SJCRH30 (cell line): ENCODE measurements at regions not wholly inside any gene's neighbourhood (a gene's known extent, or its start where the extent isn't known, plus 50 kb on each side); places are given as distances from the start of the nearest gene placed in this dataset.

Experiments
- DNase-seq, 2 experiments: peaks; one replicate each; pipeline ENCODE4 v3.0.0-alpha.2; 2015 to 2020
- H3K27ac ChIP-seq: fragments of 250-450 bp; sonication (Bioruptor Pico); 2 replicates; pipeline ENCODE4 v1.5.1; 2020; ENCODE audit warnings: mild to moderate bottlenecking, moderate library complexity
- H3K27me3 ChIP-seq: fragments of 250-450 bp; sonication (Bioruptor Pico); 2 replicates; pipeline ENCODE4 v1.5.1; 2020; ENCODE audit warnings: mild to moderate bottlenecking, moderate library complexity
- H3K36me3 ChIP-seq: fragments of 250-450 bp; sonication (Bioruptor Pico); 2 replicates; pipeline ENCODE4 v1.5.1; 2020; ENCODE audit warnings: mild to moderate bottlenecking, moderate library complexity
- H3K4me1 ChIP-seq: fragments of 250-450 bp; sonication (Bioruptor Pico); 2 replicates; pipeline ENCODE4 v1.5.1; 2020; ENCODE audit warnings: mild to moderate bottlenecking, moderate library complexity
- H3K4me3 ChIP-seq: fragments of 250-450 bp; sonication (Bioruptor Pico); 2 replicates; pipeline ENCODE4 v1.5.1; 2020; ENCODE audit warnings: mild to moderate bottlenecking, moderate library complexity
- H3K9me3 ChIP-seq: fragments of 250-450 bp; sonication (Bioruptor Pico); replicated peaks from 2 replicates; pipeline ENCODE4 v1.5.1; 2020; ENCODE audit warnings: mild to moderate bottlenecking, moderate library complexity

DNA sequence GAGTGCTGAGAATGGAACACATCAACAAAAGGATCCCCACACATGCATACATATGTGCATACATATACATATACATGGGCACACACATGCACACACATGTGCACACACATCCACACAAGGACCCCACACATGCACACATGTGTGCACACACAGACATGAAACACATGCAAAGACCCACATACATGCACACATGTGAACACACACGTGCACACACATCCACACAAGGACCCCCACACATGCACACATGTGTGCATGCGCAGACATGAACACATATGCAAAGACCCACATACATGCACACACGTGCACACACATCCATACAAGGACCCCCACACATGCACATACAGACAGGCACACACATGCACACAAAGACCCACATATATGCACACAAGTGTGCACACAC, 104.4 kb upstream of the ADARB2 start:
- Histone ChIP-seq H3K4me1 (no peaks in the 10 kb centered on the region), H3K36me3 (no peaks in the 10 kb centered on the region), H3K27me3 (no peaks in the 10 kb centered on the region), H3K9me3 (no peaks in the 10 kb centered on the region), H3K4me3 (no peak overlapping the region), H3K27ac (no peak overlapping the region)
- DNase-seq: no peak

DNA sequence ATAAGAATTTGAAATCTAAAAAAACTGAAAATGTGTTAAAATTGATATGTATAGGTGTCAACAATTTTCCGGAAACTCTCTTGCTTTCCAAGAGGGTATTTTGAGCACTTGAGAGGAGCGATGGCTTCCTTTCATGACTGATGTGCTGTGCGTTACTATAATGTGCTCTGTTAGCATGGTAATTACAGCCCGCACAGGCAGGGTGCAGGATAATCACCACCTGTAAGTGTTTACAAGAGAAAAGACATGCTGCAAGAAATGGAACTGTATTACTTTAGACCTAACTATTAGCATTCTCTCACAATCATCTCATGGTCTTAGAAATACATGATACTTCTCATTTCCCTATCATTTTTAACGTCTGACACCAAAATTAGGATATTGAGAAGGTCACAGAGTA, 92.4 kb upstream of the ADARB2 start:
- no peak for DNase-seq
- no peaks in the 10 kb centered on the region for H3K36me3 ChIP-seq
- H3K9me3 ChIP-seq: no peaks in the 10 kb centered on the region
- no peaks in the 10 kb centered on the region for H3K27me3 ChIP-seq
- no peaks in the 10 kb centered on the region for H3K4me1 ChIP-seq
- H3K4me3 ChIP-seq: no peak overlapping the region
- H3K27ac ChIP-seq: no peak overlapping the region

DNA sequence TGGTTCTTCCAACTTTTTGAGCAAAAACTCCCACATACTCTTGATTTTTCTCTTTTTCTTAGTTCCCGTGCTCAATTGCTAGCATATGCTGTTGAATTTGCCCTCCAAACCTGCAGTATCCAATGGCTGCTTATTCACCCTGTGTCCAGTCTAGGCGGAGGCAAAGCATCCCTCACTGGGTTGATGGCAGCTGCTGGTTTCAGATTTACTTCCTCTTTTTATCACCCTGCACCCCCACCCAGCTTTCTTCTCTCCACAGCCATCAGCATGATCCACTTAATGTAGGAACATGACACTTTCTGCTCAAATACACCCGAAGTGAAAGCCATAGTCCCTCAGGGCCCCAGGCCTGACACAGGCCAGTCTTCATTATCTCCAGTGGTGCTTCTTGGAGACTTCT, 87.6 kb upstream of the ADARB2 start:
- H3K4me3 ChIP-seq: no peak overlapping the region
- no peaks in the 10 kb centered on the region for H3K4me1 ChIP-seq
- H3K9me3 ChIP-seq: no peaks in the 10 kb centered on the region
- H3K27ac ChIP-seq: no peak overlapping the region
- H3K27me3 ChIP-seq: no peaks in the 10 kb centered on the region
- DNase-seq: no peak
- no peaks in the 10 kb centered on the region for H3K36me3 ChIP-seq

DNA sequence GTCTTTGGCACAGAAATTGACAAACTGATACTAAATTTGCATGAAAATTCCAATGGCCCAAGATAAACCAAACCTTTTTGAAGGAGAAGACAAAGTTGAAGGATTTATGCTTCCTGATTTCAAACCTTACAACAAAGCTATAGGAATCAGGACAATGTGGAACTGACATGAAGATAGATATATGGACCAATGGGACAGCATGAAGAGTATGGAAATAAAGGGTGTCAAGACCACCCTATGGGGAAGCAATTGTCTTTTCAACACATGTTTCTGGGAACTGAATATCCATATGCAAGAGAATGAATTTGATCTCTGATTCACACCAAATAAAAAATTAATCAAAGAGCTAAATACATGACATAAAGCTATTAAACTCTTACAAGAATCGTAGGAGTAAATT, 77.2 kb upstream of the ADARB2 start:
- Histone ChIP-seq H3K9me3 (no peaks in the 10 kb centered on the region), H3K4me1 (no peaks in the 10 kb centered on the region), H3K36me3 (no peaks in the 10 kb centered on the region), H3K27ac (no peak overlapping the region), H3K27me3 (no peaks in the 10 kb centered on the region), H3K4me3 (no peak overlapping the region)
- DNase-seq: no peak

DNA sequence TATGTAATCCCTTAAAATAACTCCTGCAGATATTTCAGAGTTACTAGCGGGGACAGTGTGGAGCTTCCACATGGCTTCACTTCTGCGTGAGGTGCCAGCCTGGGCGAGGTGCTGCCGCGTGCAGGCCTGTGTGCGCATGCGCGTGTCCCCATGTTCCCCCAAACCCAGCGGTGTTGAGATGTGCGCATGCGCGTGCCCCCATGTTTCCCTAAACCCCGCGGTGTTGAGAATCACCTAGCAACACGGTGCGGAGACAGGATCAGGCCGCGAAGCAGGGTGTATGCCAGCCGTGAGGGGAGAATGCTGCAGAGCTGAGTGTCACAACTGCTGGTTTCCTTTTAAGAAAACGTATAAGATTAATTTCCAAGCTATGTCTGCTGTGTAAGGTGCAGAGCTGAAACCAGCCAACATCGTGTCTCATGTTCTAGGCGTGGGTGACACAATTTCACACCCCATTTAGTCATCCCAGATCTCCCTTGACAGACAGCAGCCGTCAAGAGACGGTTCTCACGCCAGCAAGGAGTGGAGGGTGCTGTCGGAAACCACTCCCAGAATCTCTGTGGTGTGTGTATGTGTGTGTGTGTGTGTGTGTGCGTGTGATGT, 71.9 kb upstream of the ADARB2 start:
- H3K4me1 ChIP-seq: no peaks in the 10 kb centered on the region
- no peaks in the 10 kb centered on the region for H3K36me3 ChIP-seq
- no peaks in the 10 kb centered on the region for H3K27me3 ChIP-seq
- DNase-seq: no peak
- no peak overlapping the region for H3K4me3 ChIP-seq
- no peaks in the 10 kb centered on the region for H3K9me3 ChIP-seq
- H3K27ac ChIP-seq: no peak overlapping the region

DNA sequence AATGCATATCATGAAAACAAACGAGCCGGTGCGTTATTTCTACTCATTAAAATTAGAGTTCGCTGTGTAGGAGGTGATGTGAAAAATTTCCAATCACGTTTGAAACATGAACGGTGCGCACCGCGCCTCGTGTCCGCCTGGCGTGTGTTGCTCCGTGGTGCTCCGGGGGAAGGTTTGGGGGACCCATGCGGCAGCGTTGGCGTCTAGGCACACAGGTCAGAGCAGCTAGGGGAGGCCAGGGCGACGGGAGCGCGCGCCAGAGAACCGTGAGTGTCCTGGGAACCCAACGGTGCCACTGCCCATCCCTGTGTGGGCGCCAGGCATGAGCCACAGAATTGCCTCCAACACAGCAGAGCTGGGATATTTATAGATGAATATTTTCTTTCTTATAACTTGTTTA, 70.6 kb upstream of the ADARB2 start:
- no peaks in the 10 kb centered on the region for H3K36me3 ChIP-seq
- H3K27me3 ChIP-seq: no peaks in the 10 kb centered on the region
- H3K4me1 ChIP-seq: no peaks in the 10 kb centered on the region
- H3K4me3 ChIP-seq: no peak overlapping the region
- no peak overlapping the region for H3K27ac ChIP-seq
- DNase-seq: no peak
- H3K9me3 ChIP-seq: no peaks in the 10 kb centered on the region

DNA sequence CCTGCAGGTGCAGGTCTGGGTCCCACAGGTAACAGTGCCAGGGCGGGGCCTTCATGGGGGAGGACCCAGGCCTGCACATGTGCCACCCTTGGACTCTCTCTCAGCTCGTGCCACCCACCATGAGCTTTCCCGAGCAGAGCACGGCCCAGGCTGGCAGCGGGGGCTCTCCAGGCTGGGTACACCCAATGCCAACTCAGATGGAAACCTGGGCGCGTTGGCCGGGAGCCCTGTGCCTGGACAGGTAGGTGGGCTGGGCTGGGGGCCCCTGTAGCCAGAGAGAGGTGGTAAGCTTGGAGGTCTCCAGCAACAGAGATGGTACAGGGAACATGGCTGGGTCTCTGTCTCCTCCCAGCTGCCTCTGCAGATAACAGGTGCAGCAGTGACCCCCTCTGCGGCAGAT, 69.9 kb upstream of the ADARB2 start:
- Histone ChIP-seq H3K27ac (no peak overlapping the region), H3K4me1 (no peaks in the 10 kb centered on the region), H3K4me3 (no peak overlapping the region), H3K36me3 (no peaks in the 10 kb centered on the region), H3K9me3 (no peaks in the 10 kb centered on the region), H3K27me3 (no peaks in the 10 kb centered on the region)
- no peak for DNase-seq

DNA sequence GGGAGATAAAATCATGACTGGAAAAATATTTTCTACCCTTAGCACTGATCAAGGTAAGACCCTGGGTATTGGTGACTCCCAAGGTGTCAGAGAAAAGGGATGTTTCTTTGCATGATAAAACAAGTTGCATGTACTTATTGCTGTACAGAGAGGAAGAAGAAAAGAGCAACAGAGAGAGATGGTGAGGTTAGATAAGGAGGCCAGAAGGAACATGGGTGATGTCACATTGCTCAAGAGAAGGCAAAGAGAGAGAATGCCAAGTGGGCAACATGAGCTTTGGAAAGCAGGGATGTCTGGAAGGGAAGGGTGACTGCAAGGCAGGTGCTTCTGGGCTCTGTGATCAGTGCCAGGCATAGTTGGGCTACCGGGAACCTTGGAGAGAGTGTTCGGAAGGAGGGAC, 65.1 kb upstream of the ADARB2 start:
- no peaks in the 10 kb centered on the region for H3K9me3 ChIP-seq
- no peaks in the 10 kb centered on the region for H3K27me3 ChIP-seq
- DNase-seq: no peak
- H3K4me1 ChIP-seq: no peaks in the 10 kb centered on the region
- no peak overlapping the region for H3K4me3 ChIP-seq
- no peak overlapping the region for H3K27ac ChIP-seq
- H3K36me3 ChIP-seq: no peaks in the 10 kb centered on the region

DNA sequence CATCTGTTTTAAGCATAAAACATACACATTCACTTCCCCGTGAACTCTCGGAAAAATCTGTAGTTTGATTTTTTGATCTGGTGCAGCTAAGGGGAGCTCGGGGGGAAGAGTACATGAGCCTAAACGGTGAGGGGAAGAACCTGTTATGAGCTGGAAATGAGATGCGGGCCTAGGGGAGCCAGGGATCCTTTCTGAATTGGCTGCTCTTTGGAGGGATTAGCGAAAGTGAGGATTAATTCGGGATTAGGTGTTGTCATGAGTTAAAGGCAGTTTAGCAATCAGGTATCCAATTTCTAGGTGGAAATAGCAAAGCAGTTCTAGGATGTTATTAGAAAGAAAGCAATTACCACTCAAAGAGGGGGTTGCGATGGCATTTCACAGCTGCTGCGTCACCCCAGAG, 51.1 kb upstream of the ADARB2 start:
- Histone ChIP-seq H3K4me1 (no peaks in the 10 kb centered on the region), H3K36me3 (no peaks in the 10 kb centered on the region), H3K4me3 (no peak overlapping the region), H3K27ac (no peak overlapping the region), H3K27me3 (no peaks in the 10 kb centered on the region), H3K9me3 (no peaks in the 10 kb centered on the region)
- no peak for DNase-seq
